ENCODE measurements at regions not wholly inside any gene's neighbourhood (a gene's known extent, or its start where the extent isn't known, plus 50 kb on each side); places are given as distances from the start of the nearest gene placed in this dataset.
"Not testable (repeated sequence)": the region's sequence is repeated elsewhere in the genome, so short reads cannot be mapped to it uniquely, and the experiment has no call there.

DNA sequence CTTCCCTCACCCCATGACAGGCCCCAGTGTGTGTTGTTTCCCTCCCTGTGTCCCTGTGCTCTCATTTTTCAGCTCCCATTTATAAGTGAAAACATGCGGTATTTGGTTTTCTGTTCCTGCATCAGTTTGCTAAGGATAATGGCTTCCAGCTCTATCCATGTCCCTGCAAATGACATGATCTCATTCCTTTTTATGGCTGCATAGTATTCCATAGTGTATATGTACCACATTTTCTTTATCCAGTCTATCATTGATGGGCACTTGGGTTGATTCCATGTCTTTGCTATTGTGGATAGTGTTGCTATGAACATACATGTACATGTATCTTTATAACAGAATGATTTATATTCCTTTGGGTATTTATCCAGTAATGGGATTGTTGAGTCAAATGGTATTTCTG lies 61.9 kb upstream of the ABLIM1 start:
- not testable (repeated sequence) for H2BK12ac ChIP-seq (ENCODE audit: low read length); H3K9me3 ChIP-seq (ENCODE audit: insufficient read depth, low read depth, low read length); H2BK5ac ChIP-seq (ENCODE audit: low read depth, low read length, poor library complexity); DNase-seq; H3K36me3 ChIP-seq (ENCODE audit: control insufficient read depth in 1 of 2, insufficient read depth in 2 of 2, low read length in 2 of 2); H2BK120ac ChIP-seq (ENCODE audit: insufficient read depth, low read length, poor library complexity); H3K4me1 ChIP-seq (ENCODE audit: control insufficient read depth in 1 of 2, insufficient read depth in 2 of 2, low read length in 2 of 2); H3K4me3 ChIP-seq (ENCODE audit: low read depth, low read length); H3K18ac ChIP-seq (ENCODE audit: low read length); H4K91ac ChIP-seq (ENCODE audit: low read depth, low read length); H3K4me2 ChIP-seq (ENCODE audit: low read length); H3K23ac ChIP-seq (ENCODE audit: low read length); H4K12ac ChIP-seq (ENCODE audit: low read depth, low read length); H3K79me2 ChIP-seq (ENCODE audit: control insufficient read depth, insufficient read depth, low read length, poor library complexity); H3K27ac ChIP-seq (ENCODE audit: low read depth, low read length); H3K9ac ChIP-seq (ENCODE audit: low read length); H3K79me1 ChIP-seq (ENCODE audit: low read length); H3K4ac ChIP-seq (ENCODE audit: low read depth, low read length); H3K27me3 ChIP-seq (ENCODE audit: insufficient read depth, low read length); H2AFZ ChIP-seq (ENCODE audit: insufficient read depth, low read length, poor library complexity); H4K8ac ChIP-seq (ENCODE audit: low read depth, low read length); H3K14ac ChIP-seq (ENCODE audit: low read length); H2AK5ac ChIP-seq (ENCODE audit: low read length)
- WGBS (ENCODE audit: extremely low coverage, insufficient coverage, insufficient read length) = no CpG with 5 or more reads among the region's 1 CpG

DNA sequence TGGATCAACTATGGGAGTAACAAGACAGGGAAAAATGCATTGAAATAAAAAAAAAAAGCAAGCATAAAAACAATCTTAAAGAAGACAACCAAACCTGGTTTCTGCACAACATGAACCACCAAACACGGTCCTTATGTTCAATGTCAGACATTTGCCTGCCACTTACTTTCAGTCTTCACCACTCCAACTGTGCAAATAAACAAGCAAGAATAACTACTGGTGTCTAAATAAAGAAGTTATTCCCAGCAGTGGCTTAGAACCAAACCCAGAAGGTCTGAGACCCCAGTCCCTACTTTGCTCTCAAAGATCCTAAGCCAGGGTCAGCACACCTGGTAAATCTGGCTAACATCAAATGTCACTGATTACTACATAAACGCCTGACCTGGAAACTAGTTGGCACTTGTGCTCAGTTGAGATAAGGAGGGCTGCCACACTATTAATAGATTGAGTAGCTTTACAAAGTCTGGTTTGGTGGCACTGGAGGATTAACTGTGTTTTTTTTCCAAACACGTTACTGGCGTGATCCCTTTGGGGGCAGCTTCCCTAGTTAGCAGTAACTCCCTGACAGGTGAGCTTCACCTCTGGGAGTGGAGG lies 62.7 kb upstream of the ABLIM1 start:
- Histone ChIP-seq H2BK120ac (ENCODE audit: insufficient read depth, low read length, poor library complexity) (no peak overlapping the region), H3K36me3 (ENCODE audit: control insufficient read depth in 1 of 2, insufficient read depth in 2 of 2, low read length in 2 of 2) (no peaks in the 10 kb centered on the region), H3K79me1 (ENCODE audit: low read length) (no peaks in the 10 kb centered on the region), H4K8ac (ENCODE audit: low read depth, low read length) (no peak overlapping the region), H2BK12ac (ENCODE audit: low read length) (no peak overlapping the region), H2AK5ac (ENCODE audit: low read length) (no peak overlapping the region), H3K9me3 (ENCODE audit: insufficient read depth, low read depth, low read length) (no peaks in the 10 kb centered on the region), H3K9ac (ENCODE audit: low read length) (no peak overlapping the region), H2BK5ac (ENCODE audit: low read depth, low read length, poor library complexity) (no peak overlapping the region), H3K4me2 (ENCODE audit: low read length) (no peak overlapping the region), H3K27me3 (ENCODE audit: insufficient read depth, low read length) (no peaks in the 10 kb centered on the region), H3K4me1 (ENCODE audit: control insufficient read depth in 1 of 2, insufficient read depth in 2 of 2, low read length in 2 of 2) (peaks cover 0 to 4% of the 10 kb centered on the region in 2 experiments), H3K23ac (ENCODE audit: low read length) (no peak overlapping the region), H3K4me3 (ENCODE audit: low read depth, low read length) (no peak overlapping the region), H3K18ac (ENCODE audit: low read length) (no peak overlapping the region), H3K14ac (ENCODE audit: low read length) (no peak overlapping the region), H4K12ac (ENCODE audit: low read depth, low read length) (no peak overlapping the region), H4K91ac (ENCODE audit: low read depth, low read length) (no peak overlapping the region), H2AFZ (ENCODE audit: insufficient read depth, low read length, poor library complexity) (no peak overlapping the region), H3K79me2 (ENCODE audit: control insufficient read depth, insufficient read depth, low read length, poor library complexity) (no peaks in the 10 kb centered on the region), H3K27ac (ENCODE audit: low read depth, low read length) (no peak overlapping the region), H3K4ac (ENCODE audit: low read depth, low read length) (no peak overlapping the region)
- DNase-seq = no peak
- no CpG with 5 or more reads among the region's 4 CpGs for WGBS (ENCODE audit: extremely low coverage, insufficient coverage, insufficient read length)

DNA sequence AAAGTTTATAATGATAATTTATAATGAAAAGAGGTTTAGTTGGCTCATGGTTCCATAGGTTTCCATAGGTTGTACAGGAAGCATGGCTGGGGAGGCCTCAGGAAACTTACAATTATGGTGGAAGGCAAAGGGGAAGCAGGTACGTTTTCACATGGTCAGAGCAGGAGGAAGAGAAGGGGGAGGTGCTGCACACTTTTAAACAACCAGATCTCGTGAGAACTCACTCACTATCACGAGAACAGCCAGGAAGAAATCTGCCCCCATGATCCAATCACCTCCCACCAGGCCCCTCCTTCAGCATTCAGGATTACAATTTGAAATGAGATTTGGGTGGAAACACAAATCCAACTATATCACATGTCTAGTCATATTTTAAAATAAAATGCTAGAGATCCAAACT lies 64.1 kb upstream of the ABLIM1 start:
- not testable (repeated sequence) for H2AFZ ChIP-seq (ENCODE audit: insufficient read depth, low read length, poor library complexity)
- no CpG with 5 or more reads among the region's 3 CpGs for WGBS (ENCODE audit: extremely low coverage, insufficient coverage, insufficient read length)

DNA sequence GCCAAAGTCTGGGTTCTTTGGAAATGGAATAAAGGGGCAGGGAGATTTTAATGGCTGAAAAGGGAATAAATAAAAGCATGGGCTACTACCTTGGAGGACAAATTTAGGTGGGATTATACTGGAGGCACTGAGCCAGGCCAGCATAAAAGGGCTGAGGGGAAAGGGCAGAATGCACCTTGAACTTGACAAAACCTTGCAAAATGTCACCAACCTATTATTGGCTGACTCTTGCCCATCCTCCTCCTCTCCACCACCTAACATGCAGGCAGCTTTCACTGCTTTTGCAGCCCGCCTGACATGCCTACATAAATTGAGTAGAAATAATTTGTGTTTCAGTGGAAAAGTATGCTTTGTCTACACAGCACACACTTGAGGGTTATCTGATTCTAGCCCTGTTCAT lies 65.3 kb upstream of the ABLIM1 start:
- H3K27me3 ChIP-seq (ENCODE audit: insufficient read depth, low read length) = no peaks in the 10 kb centered on the region
- peaks cover 0 to 4% of the 10 kb centered on the region in 2 experiments for H3K4me1 ChIP-seq (ENCODE audit: control insufficient read depth in 1 of 2, insufficient read depth in 2 of 2, low read length in 2 of 2)

More for the DNA sequence above, 64.1 kb upstream of the ABLIM1 start:
- H4K91ac ChIP-seq (ENCODE audit: low read depth, low read length); H3K36me3 ChIP-seq (ENCODE audit: control insufficient read depth in 1 of 2, insufficient read depth in 2 of 2, low read length in 2 of 2); H3K79me1 ChIP-seq (ENCODE audit: low read length); H3K4me2 ChIP-seq (ENCODE audit: low read length); H4K8ac ChIP-seq (ENCODE audit: low read depth, low read length); H3K79me2 ChIP-seq (ENCODE audit: control insufficient read depth, insufficient read depth, low read length, poor library complexity); DNase-seq; H2AK5ac ChIP-seq (ENCODE audit: low read length); H3K4me3 ChIP-seq (ENCODE audit: low read depth, low read length); H4K12ac ChIP-seq (ENCODE audit: low read depth, low read length); H3K14ac ChIP-seq (ENCODE audit: low read length); H3K9ac ChIP-seq (ENCODE audit: low read length); H3K23ac ChIP-seq (ENCODE audit: low read length); H3K4me1 ChIP-seq (ENCODE audit: control insufficient read depth in 1 of 2, insufficient read depth in 2 of 2, low read length in 2 of 2); H3K9me3 ChIP-seq (ENCODE audit: insufficient read depth, low read depth, low read length); H3K4ac ChIP-seq (ENCODE audit: low read depth, low read length); H2BK120ac ChIP-seq (ENCODE audit: insufficient read depth, low read length, poor library complexity); H3K27ac ChIP-seq (ENCODE audit: low read depth, low read length); H2BK12ac ChIP-seq (ENCODE audit: low read length); H3K27me3 ChIP-seq (ENCODE audit: insufficient read depth, low read length); H2BK5ac ChIP-seq (ENCODE audit: low read depth, low read length, poor library complexity); H3K18ac ChIP-seq (ENCODE audit: low read length): not testable (repeated sequence)

More for the DNA sequence above, 65.3 kb upstream of the ABLIM1 start:
- no peaks in the 10 kb centered on the region for H3K79me1 ChIP-seq (ENCODE audit: low read length)
- no peak overlapping the region for H3K14ac ChIP-seq (ENCODE audit: low read length)
- peak; percentile 15 to 54 for DNase-seq
- H2BK5ac ChIP-seq (ENCODE audit: low read depth, low read length, poor library complexity) = no peak overlapping the region
- H3K27ac ChIP-seq (ENCODE audit: low read depth, low read length) = no peak overlapping the region
- H3K36me3 ChIP-seq (ENCODE audit: control insufficient read depth in 1 of 2, insufficient read depth in 2 of 2, low read length in 2 of 2) = no peaks in the 10 kb centered on the region
- no CpG with 5 or more reads among the region's 1 CpG for WGBS (ENCODE audit: extremely low coverage, insufficient coverage, insufficient read length)
- no peak overlapping the region for H3K18ac ChIP-seq (ENCODE audit: low read length)
- no peak overlapping the region for H3K4ac ChIP-seq (ENCODE audit: low read depth, low read length)
- no peak overlapping the region for H4K12ac ChIP-seq (ENCODE audit: low read depth, low read length)
- H3K23ac ChIP-seq (ENCODE audit: low read length) = no peak overlapping the region
- H2AK5ac ChIP-seq (ENCODE audit: low read length) = no peak overlapping the region
- no peaks in the 10 kb centered on the region for H3K9me3 ChIP-seq (ENCODE audit: insufficient read depth, low read depth, low read length)
- H2AFZ ChIP-seq (ENCODE audit: insufficient read depth, low read length, poor library complexity) = no peak overlapping the region
- no peak overlapping the region for H4K8ac ChIP-seq (ENCODE audit: low read depth, low read length)
- no peak overlapping the region for H2BK12ac ChIP-seq (ENCODE audit: low read length)
- H3K9ac ChIP-seq (ENCODE audit: low read length) = no peak overlapping the region
- H4K91ac ChIP-seq (ENCODE audit: low read depth, low read length) = no peak overlapping the region
- no peak overlapping the region for H3K4me3 ChIP-seq (ENCODE audit: low read depth, low read length)
- no peak overlapping the region for H3K4me2 ChIP-seq (ENCODE audit: low read length)
- no peaks in the 10 kb centered on the region for H3K79me2 ChIP-seq (ENCODE audit: control insufficient read depth, insufficient read depth, low read length, poor library complexity)
- H2BK120ac ChIP-seq (ENCODE audit: insufficient read depth, low read length, poor library complexity) = no peak overlapping the region

Measured in trophoblast cell (in vitro differentiated cells and primary cell).